ENCODE measurements at regions not wholly inside any gene's neighbourhood (a gene's known extent, or its start where the extent isn't known, plus 50 kb on each side); places are given as distances from the start of the nearest gene placed in this dataset.

DNA sequence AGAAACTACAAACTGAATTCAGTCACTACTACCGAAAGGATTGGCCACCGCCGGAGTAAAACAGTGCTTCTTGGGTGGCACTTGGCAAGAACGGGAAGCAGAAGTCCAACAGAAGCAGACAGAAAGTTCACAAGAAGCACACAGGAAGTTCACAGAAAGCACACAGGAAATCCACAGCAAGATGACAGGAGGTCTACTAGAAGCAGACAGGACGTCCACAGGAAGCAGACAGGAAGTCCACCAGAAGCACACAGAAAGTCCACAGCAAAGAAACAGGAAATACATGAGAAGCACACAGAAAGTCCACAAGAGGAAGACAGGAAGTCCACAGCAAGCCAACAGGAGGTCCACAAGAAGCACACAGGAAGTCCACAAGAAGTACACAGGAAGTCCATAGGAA, 399.2 kb upstream of the AUTS2 start:
- TF ChIP-seq, protein P1, sequence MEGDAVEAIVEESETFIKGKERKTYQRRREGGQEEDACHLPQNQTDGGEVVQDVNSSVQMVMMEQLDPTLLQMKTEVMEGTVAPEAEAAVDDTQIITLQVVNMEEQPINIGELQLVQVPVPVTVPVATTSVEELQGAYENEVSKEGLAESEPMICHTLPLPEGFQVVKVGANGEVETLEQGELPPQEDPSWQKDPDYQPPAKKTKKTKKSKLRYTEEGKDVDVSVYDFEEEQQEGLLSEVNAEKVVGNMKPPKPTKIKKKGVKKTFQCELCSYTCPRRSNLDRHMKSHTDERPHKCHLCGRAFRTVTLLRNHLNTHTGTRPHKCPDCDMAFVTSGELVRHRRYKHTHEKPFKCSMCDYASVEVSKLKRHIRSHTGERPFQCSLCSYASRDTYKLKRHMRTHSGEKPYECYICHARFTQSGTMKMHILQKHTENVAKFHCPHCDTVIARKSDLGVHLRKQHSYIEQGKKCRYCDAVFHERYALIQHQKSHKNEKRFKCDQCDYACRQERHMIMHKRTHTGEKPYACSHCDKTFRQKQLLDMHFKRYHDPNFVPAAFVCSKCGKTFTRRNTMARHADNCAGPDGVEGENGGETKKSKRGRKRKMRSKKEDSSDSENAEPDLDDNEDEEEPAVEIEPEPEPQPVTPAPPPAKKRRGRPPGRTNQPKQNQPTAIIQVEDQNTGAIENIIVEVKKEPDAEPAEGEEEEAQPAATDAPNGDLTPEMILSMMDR (IDR thresholded peaks at IDR 0.05; ENCODE audit: borderline replicate concordance, extremely low read depth, low read length, poor library complexity, severe bottlenecking) = no peak
- no peak for TF ChIP-seq EZH2 (IDR thresholded peaks at IDR 0.05; ENCODE audit: borderline replicate concordance, low read depth, low read length, severe bottlenecking)

Data from DND-41 (cell line).